ENCODE measurements at regions not wholly inside any gene's neighbourhood (a gene's known extent, or its start where the extent isn't known, plus 50 kb on each side); places are given as distances from the start of the nearest gene placed in this dataset.

- Histone ChIP-seq H3K27me3 (ENCODE audit: insufficient read depth, poor library complexity, severe bottlenecking) (peaks cover 31% of the 10 kb centered on the region), H3K27ac (ENCODE audit: poor library complexity, severe bottlenecking) (no peak overlapping the region), H3K4me1 (ENCODE audit: insufficient read depth, poor library complexity, severe bottlenecking) (no peaks in the 10 kb centered on the region), H3K4me3 (ENCODE audit: severe bottlenecking) (no peak overlapping the region), H3K36me3 (ENCODE audit: low read depth) (no peaks in the 10 kb centered on the region), H3K9me3 (ENCODE audit: severe bottlenecking) (no peaks in the 10 kb centered on the region)
- ATAC-seq (ENCODE audit: low read depth) (no peak), DNase-seq (ENCODE audit: low spot score) (no peak)
- TF ChIP-seq, protein P1, sequence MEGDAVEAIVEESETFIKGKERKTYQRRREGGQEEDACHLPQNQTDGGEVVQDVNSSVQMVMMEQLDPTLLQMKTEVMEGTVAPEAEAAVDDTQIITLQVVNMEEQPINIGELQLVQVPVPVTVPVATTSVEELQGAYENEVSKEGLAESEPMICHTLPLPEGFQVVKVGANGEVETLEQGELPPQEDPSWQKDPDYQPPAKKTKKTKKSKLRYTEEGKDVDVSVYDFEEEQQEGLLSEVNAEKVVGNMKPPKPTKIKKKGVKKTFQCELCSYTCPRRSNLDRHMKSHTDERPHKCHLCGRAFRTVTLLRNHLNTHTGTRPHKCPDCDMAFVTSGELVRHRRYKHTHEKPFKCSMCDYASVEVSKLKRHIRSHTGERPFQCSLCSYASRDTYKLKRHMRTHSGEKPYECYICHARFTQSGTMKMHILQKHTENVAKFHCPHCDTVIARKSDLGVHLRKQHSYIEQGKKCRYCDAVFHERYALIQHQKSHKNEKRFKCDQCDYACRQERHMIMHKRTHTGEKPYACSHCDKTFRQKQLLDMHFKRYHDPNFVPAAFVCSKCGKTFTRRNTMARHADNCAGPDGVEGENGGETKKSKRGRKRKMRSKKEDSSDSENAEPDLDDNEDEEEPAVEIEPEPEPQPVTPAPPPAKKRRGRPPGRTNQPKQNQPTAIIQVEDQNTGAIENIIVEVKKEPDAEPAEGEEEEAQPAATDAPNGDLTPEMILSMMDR (IDR thresholded peaks at IDR 0.05; ENCODE audit: poor library complexity, severe bottlenecking), result no peak
These were observed 89.7 kb upstream of the MPHOSPH6 start for GRCh38 chr16:82259731-82260130.

DNA sequence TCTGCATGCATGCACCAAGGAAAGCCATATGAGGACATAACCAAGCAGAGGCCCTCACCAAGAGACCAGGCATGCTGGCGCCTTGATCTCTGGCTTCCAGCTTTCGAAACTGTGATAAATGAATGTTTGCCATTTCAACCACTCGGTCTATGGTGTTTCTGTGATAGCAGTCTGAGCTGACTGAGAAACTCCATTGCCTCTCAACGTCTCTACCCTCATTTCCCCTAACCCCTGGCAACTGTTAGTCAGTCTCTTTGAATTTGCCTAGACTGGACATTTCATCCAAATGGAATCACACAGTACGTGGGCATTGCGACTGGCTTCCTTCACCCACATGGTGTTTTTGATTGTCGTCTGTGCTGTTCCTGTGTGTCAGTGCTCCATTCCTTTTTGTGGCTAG lies 88.0 kb upstream of the MPHOSPH6 start:
- Histone ChIP-seq H3K4me1 (ENCODE audit: insufficient read depth, poor library complexity, severe bottlenecking) (no peaks in the 10 kb centered on the region), H3K4me3 (ENCODE audit: severe bottlenecking) (no peak overlapping the region), H3K36me3 (ENCODE audit: low read depth) (no peaks in the 10 kb centered on the region), H3K9me3 (ENCODE audit: severe bottlenecking) (no peaks in the 10 kb centered on the region), H3K27ac (ENCODE audit: poor library complexity, severe bottlenecking) (no peak overlapping the region), H3K27me3 (ENCODE audit: insufficient read depth, poor library complexity, severe bottlenecking) (peaks cover 34% of the 10 kb centered on the region)
- DNase-seq (ENCODE audit: low spot score), result no peak
- TF ChIP-seq, protein P1 (IDR thresholded peaks at IDR 0.05; ENCODE audit: poor library complexity, severe bottlenecking), result no peak
- ATAC-seq (ENCODE audit: low read depth), result no peak

DNA sequence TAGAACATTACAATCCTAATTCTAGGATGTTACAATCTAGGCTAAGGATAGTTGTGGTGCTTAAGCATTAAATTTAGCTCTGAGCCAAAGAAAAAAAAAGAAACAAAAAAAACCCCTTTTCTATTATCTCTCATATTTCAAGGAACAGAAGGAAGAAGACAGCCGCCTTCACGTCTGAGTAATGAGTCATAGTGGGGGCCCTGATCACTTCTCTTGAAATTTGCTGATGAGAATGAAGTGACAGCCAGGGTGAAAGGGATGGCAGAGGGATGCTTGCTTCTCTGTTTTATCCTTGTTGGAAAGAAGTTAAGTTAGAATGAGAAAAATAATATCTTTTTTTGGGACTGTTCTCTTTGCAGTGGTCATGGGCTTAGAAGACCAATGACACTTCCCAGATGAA lies 82.6 kb upstream of the MPHOSPH6 start:
- Histone ChIP-seq H3K27me3 (ENCODE audit: insufficient read depth, poor library complexity, severe bottlenecking) (peaks cover 17% of the 10 kb centered on the region), H3K27ac (ENCODE audit: poor library complexity, severe bottlenecking) (no peak overlapping the region), H3K4me1 (ENCODE audit: insufficient read depth, poor library complexity, severe bottlenecking) (no peaks in the 10 kb centered on the region), H3K9me3 (ENCODE audit: severe bottlenecking) (no peaks in the 10 kb centered on the region), H3K36me3 (ENCODE audit: low read depth) (no peaks in the 10 kb centered on the region), H3K4me3 (ENCODE audit: severe bottlenecking) (no peak overlapping the region)
- TF ChIP-seq, protein P1 (IDR thresholded peaks at IDR 0.05; ENCODE audit: poor library complexity, severe bottlenecking), result no peak
- no peak for ATAC-seq (ENCODE audit: low read depth)
- no peak for DNase-seq (ENCODE audit: low spot score)

GRCh38 chr16:82248677-82249076 lies 78.7 kb upstream of the MPHOSPH6 start:
- H3K9me3 ChIP-seq (ENCODE audit: severe bottlenecking), result no peaks in the 10 kb centered on the region
- H3K27me3 ChIP-seq (ENCODE audit: insufficient read depth, poor library complexity, severe bottlenecking), result no peaks in the 10 kb centered on the region
- H3K4me1 ChIP-seq (ENCODE audit: insufficient read depth, poor library complexity, severe bottlenecking), result no peaks in the 10 kb centered on the region
- no peak overlapping the region for H3K4me3 ChIP-seq (ENCODE audit: severe bottlenecking)
- no peak for DNase-seq (ENCODE audit: low spot score)
- TF ChIP-seq, protein P1 (IDR thresholded peaks at IDR 0.05; ENCODE audit: poor library complexity, severe bottlenecking), result no peak
- H3K36me3 ChIP-seq (ENCODE audit: low read depth), result no peaks in the 10 kb centered on the region
- no peak overlapping the region for H3K27ac ChIP-seq (ENCODE audit: poor library complexity, severe bottlenecking)
- ATAC-seq (ENCODE audit: low read depth), result no peak

DNA sequence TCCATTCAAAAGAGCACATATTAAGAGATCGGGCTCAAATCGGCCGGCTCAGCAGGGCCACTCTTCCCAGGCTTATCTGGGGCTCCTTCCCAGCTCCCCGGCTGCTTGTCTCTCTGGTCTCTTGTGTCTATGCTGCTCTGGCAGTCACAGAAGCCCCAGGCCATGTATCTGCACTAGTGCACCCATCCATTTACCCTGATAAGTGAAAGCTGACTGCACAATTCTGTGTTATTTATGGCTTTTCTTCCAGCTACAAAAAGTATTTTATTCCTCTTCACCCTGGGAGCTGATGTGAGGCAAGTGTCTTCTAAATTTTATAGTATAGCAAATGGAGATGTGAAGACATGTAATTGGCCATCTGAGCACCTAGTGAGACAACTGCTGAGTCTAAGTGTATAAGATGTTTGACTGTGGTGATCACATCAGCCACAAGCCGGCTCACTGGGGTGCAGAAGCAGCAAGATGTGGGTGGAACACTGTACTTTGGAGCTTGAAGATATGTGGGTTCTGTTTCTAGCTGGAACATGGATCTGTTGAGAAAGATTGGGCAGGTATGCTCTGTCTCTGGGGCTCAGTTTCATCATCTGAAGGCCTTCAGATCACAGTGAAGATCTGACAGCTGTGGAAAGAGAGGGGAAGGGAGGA lies 78.1 kb upstream of the MPHOSPH6 start:
- TF ChIP-seq, protein P1 (IDR thresholded peaks at IDR 0.05; ENCODE audit: poor library complexity, severe bottlenecking), result no peak
- Histone ChIP-seq H3K27me3 (ENCODE audit: insufficient read depth, poor library complexity, severe bottlenecking) (no peaks in the 10 kb centered on the region), H3K9me3 (ENCODE audit: severe bottlenecking) (no peaks in the 10 kb centered on the region), H3K4me3 (ENCODE audit: severe bottlenecking) (no peak overlapping the region), H3K36me3 (ENCODE audit: low read depth) (no peaks in the 10 kb centered on the region), H3K27ac (ENCODE audit: poor library complexity, severe bottlenecking) (no peak overlapping the region), H3K4me1 (ENCODE audit: insufficient read depth, poor library complexity, severe bottlenecking) (no peaks in the 10 kb centered on the region)
- DNase-seq (ENCODE audit: low spot score) (no peak), ATAC-seq (ENCODE audit: low read depth) (no peak)

Measured in RWPE2 (cell line).